ENCODE measurements at regions not wholly inside any gene's neighbourhood (a gene's known extent, or its start where the extent isn't known, plus 50 kb on each side); places are given as distances from the start of the nearest gene placed in this dataset.

DNA sequence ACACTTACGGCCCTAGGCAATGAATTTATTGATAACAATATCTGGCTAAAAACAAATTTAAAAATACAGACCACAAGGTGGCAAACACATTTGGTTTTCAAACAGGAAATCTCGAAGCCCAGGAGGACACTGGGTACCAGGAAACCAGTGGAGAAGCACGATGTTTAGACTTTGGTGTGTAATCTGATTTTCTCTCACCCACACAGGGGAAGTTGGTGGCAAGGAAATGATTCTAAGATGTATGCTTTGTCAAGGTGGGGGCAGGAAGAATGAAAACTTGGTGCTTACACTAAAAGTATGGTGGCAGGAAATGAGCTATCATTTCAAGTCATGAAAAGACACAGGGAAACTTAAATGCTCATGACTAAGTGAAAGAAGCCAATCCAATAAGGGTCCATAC is 113.2 kb upstream of the ANKRD1 start:
- Histone ChIP-seq H3K36me3 (ENCODE audit: control insufficient read depth in 2 of 2, insufficient read depth in 2 of 2, low read length in 1 of 2) (no peaks in the 10 kb centered on the region), H3K27me3 (ENCODE audit: control insufficient read depth in 1 of 2, insufficient read depth in 2 of 2, low read length in 2 of 2) (no peaks in the 10 kb centered on the region), H3K9me3 (ENCODE audit: control insufficient read depth in 2 of 2, insufficient read depth in 1 of 2, low read depth in 1 of 2, low read length in 1 of 2) (no peaks in the 10 kb centered on the region), H3K27ac (ENCODE audit: low read depth in 2 of 2, low read length in 1 of 2) (no peak overlapping the region), H3K4me1 (ENCODE audit: control insufficient read depth in 2 of 2, insufficient read depth in 2 of 2, low read length in 1 of 2) (peaks cover 0 to 2% of the 10 kb centered on the region in 2 donors), H3K4me3 (ENCODE audit: low read depth in 1 of 2, low read length in 2 of 2) (no peak overlapping the region)
- 61 to 77% methylated on average over 3 of the region's 3 CpGs for WGBS, 2 donors

DNA sequence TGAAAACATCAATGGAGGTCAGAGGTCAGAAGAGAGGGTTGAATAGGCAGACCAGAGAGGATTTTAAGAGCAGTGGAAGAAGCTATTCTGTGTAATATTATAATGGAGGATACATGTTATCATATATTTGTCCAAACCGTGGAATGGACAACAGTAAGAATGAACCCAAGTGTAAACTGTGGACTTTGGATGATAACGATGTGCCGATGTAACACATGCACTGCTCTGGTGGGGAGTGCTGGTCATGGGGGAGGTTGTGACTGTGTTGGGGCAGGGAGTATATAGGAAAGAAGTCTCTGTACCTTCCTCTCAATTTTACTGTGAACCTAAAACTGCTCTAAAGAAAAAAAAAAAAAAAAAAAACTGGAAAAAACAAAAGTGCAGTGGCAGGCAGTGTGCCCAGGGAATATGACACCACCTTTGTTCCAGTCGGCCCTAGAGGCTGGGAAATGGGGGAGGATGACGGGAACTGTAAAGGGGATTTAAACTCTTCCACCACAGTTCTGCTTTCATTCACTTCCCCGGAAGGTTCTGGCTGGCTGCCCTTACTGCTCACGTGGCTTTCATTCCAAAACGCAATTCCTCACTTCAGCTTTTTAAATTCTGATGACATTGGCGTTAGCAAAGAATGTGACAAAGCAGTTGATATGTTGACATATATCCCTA is 113.7 kb upstream of the ANKRD1 start:
- Histone ChIP-seq H3K27ac (ENCODE audit: low read depth in 2 of 2, low read length in 1 of 2) (no peak overlapping the region), H3K4me1 (ENCODE audit: control insufficient read depth in 2 of 2, insufficient read depth in 2 of 2, low read length in 1 of 2) (peaks cover 0 to 2% of the 10 kb centered on the region in 2 donors), H3K27me3 (ENCODE audit: control insufficient read depth in 1 of 2, insufficient read depth in 2 of 2, low read length in 2 of 2) (no peaks in the 10 kb centered on the region), H3K4me3 (ENCODE audit: low read depth in 1 of 2, low read length in 2 of 2) (no peak overlapping the region), H3K9me3 (ENCODE audit: control insufficient read depth in 2 of 2, insufficient read depth in 1 of 2, low read depth in 1 of 2, low read length in 1 of 2) (no peaks in the 10 kb centered on the region), H3K36me3 (ENCODE audit: control insufficient read depth in 2 of 2, insufficient read depth in 2 of 2, low read length in 1 of 2) (no peaks in the 10 kb centered on the region)
- 28 to 35% methylated on average over 9 of the region's 9 CpGs for WGBS, 2 donors

DNA sequence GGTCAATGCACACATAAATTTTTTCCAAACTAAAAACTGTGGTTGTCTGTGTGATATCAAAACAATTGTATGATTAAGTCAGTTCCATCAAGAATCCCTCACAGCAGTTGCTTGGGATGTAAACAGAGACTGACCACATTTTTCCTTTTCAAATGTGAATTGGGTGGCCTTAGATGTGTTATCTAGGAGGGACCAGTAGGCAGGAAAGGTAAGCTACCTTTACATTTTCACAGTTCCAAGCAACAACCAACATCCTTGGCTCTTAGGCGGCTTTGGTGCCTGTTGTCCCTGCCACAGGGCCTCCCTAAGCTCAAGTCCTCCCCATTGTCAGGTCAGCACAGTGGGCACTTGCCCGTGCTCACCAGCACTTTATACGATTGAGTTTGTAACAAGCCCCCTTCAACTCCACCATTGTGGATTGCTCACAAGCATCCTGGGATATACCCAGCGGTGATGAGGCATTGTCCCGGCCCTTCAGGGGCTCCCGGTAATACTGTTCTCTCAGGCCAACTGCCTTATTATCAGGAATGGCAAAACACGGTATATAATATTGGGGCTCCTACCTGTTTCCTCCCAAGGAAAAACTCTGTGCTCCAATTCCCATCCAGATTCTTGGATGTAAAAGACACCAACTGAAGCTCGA is 114.9 kb upstream of the ANKRD1 start:
- Histone ChIP-seq H3K27me3 (ENCODE audit: control insufficient read depth in 1 of 2, insufficient read depth in 2 of 2, low read length in 2 of 2) (no peaks in the 10 kb centered on the region), H3K36me3 (ENCODE audit: control insufficient read depth in 2 of 2, insufficient read depth in 2 of 2, low read length in 1 of 2) (no peaks in the 10 kb centered on the region), H3K9me3 (ENCODE audit: control insufficient read depth in 2 of 2, insufficient read depth in 1 of 2, low read depth in 1 of 2, low read length in 1 of 2) (no peaks in the 10 kb centered on the region), H3K4me3 (ENCODE audit: low read depth in 1 of 2, low read length in 2 of 2) (no peak overlapping the region), H3K27ac (ENCODE audit: low read depth in 2 of 2, low read length in 1 of 2) (no peak overlapping the region), H3K4me1 (ENCODE audit: control insufficient read depth in 2 of 2, insufficient read depth in 2 of 2, low read length in 1 of 2) (peaks cover 0 to 2% of the 10 kb centered on the region in 2 donors)
- WGBS, 2 donors = 85 to 88% methylated on average over 8 of the region's 8 CpGs

DNA sequence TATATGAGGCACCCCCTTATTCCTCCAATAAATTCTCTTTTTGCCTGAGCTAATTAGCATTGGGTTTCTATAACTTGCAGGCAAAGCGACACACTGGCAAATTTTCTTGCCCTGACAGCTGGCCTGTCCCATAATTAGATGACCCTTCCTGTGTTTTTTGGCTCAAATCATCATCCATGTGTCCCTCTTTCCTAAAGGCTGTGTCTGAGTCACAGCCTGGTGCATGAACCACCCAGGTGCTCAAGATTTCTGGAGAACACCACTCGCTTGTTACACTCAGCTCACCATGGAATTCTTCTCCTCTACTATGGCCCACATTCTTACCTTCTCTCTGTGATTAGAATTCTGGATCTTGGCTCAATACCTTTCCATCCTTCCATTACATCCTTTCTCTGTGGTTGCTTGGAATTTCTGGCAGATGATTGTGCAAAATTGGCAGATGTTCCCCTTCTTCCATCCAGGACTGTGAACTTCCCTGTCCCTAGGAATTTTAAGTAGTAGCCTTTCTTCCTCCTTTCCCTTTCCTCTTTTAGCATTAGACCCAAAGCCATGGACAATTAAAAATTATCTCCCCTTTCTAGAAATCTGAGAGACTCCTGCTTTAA is 116.0 kb upstream of the ANKRD1 start:
- no peak overlapping the region for H3K27ac ChIP-seq (ENCODE audit: low read depth in 2 of 2, low read length in 1 of 2)
- WGBS, 2 donors = 84 to 86% methylated on average over 2 of the region's 2 CpGs
- no peaks in the 10 kb centered on the region for H3K9me3 ChIP-seq (ENCODE audit: control insufficient read depth in 2 of 2, insufficient read depth in 1 of 2, low read depth in 1 of 2, low read length in 1 of 2)
- no peaks in the 10 kb centered on the region for H3K36me3 ChIP-seq (ENCODE audit: control insufficient read depth in 2 of 2, insufficient read depth in 2 of 2, low read length in 1 of 2)
- H3K27me3 ChIP-seq (ENCODE audit: control insufficient read depth in 1 of 2, insufficient read depth in 2 of 2, low read length in 2 of 2) = no peaks in the 10 kb centered on the region
- H3K4me3 ChIP-seq (ENCODE audit: low read depth in 1 of 2, low read length in 2 of 2) = no peak overlapping the region
- peaks cover 0 to 2% of the 10 kb centered on the region in 2 donors for H3K4me1 ChIP-seq (ENCODE audit: control insufficient read depth in 2 of 2, insufficient read depth in 2 of 2, low read length in 1 of 2)

GRCh38 chr10:91038971-91039370 is 118.1 kb upstream of the ANKRD1 start:
- Histone ChIP-seq H3K4me3 (ENCODE audit: low read depth in 1 of 2, low read length in 2 of 2) (no peak overlapping the region), H3K27me3 (ENCODE audit: control insufficient read depth in 1 of 2, insufficient read depth in 2 of 2, low read length in 2 of 2) (no peaks in the 10 kb centered on the region), H3K27ac (ENCODE audit: low read depth in 2 of 2, low read length in 1 of 2) (no peak overlapping the region), H3K9me3 (ENCODE audit: control insufficient read depth in 2 of 2, insufficient read depth in 1 of 2, low read depth in 1 of 2, low read length in 1 of 2) (no peaks in the 10 kb centered on the region), H3K36me3 (ENCODE audit: control insufficient read depth in 2 of 2, insufficient read depth in 2 of 2, low read length in 1 of 2) (no peaks in the 10 kb centered on the region), H3K4me1 (ENCODE audit: control insufficient read depth in 2 of 2, insufficient read depth in 2 of 2, low read length in 1 of 2) (no peaks in the 10 kb centered on the region)
- WGBS, 2 donors = 82 to 89% methylated on average over 3 of the region's 3 CpGs

GRCh38 chr10:91040343-91040742 is 119.5 kb upstream of the ANKRD1 start:
- 82 to 88% methylated on average over 2 of the region's 2 CpGs for WGBS, 2 donors
- no peaks in the 10 kb centered on the region for H3K9me3 ChIP-seq (ENCODE audit: control insufficient read depth in 2 of 2, insufficient read depth in 1 of 2, low read depth in 1 of 2, low read length in 1 of 2)

GRCh38 chr10:91042069-91042468 is 121.2 kb upstream of the ANKRD1 start:
- WGBS, 2 donors = 60 to 69% methylated on average over 3 of the region's 3 CpGs
- H3K9me3 ChIP-seq (ENCODE audit: control insufficient read depth in 2 of 2, insufficient read depth in 1 of 2, low read depth in 1 of 2, low read length in 1 of 2) = no peaks in the 10 kb centered on the region

More at GRCh38 chr10:91040343-91040742, 119.5 kb upstream of the ANKRD1 start:
- no peaks in the 10 kb centered on the region for H3K4me1 ChIP-seq (ENCODE audit: control insufficient read depth in 2 of 2, insufficient read depth in 2 of 2, low read length in 1 of 2)
- H3K27me3 ChIP-seq (ENCODE audit: control insufficient read depth in 1 of 2, insufficient read depth in 2 of 2, low read length in 2 of 2) = no peaks in the 10 kb centered on the region
- H3K4me3 ChIP-seq (ENCODE audit: low read depth in 1 of 2, low read length in 2 of 2) = no peak overlapping the region
- H3K27ac ChIP-seq (ENCODE audit: low read depth in 2 of 2, low read length in 1 of 2) = no peak overlapping the region
- H3K36me3 ChIP-seq (ENCODE audit: control insufficient read depth in 2 of 2, insufficient read depth in 2 of 2, low read length in 1 of 2) = no peaks in the 10 kb centered on the region

DNA sequence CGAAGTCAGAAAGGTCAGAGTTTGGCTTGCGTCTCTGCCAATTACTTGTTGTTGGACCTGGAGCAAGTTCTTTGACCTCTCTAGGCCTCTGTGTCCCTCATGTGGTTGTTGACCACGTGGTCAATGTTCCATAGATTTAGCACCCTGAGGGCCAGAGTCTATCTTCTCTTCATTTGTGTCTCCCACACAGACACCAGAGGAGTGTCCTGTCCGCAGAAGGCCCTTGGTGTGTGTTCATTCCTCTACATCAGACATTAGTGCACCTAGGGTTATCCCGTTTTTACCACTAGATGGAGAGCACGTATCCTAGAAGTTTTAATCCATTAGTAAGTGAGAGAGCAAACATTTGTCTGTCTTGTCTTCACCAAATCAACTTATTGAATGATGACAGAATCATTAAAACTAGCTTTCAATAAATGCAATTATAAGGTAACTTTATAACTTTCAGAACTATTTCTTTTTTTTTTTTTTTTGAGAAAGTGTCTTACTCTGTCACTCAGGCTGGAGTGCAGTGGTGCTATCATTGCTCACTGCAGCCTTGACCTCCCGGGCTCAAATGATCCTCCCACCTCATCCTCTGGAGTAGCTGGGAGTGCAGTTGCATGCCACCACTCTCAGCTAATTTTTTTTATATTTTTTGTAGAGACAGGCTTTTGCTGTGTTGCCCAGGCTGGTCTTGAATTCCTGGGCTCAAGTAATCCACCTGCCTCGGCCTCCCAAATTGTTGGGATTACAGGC is 122.5 kb upstream of the ANKRD1 start:
- no peaks in the 10 kb centered on the region for H3K27me3 ChIP-seq (ENCODE audit: control insufficient read depth in 1 of 2, insufficient read depth in 2 of 2, low read length in 2 of 2)
- H3K9me3 ChIP-seq (ENCODE audit: control insufficient read depth in 2 of 2, insufficient read depth in 1 of 2, low read depth in 1 of 2, low read length in 1 of 2) = no peaks in the 10 kb centered on the region
- WGBS, 2 donors = 63 to 67% methylated on average over 8 of the region's 8 CpGs
- no peaks in the 10 kb centered on the region for H3K4me1 ChIP-seq (ENCODE audit: control insufficient read depth in 2 of 2, insufficient read depth in 2 of 2, low read length in 1 of 2)
- no peak overlapping the region for H3K4me3 ChIP-seq (ENCODE audit: low read depth in 1 of 2, low read length in 2 of 2)
- no peak overlapping the region for H3K27ac ChIP-seq (ENCODE audit: low read depth in 2 of 2, low read length in 1 of 2)
- H3K36me3 ChIP-seq (ENCODE audit: control insufficient read depth in 2 of 2, insufficient read depth in 2 of 2, low read length in 1 of 2) = no peaks in the 10 kb centered on the region

More at GRCh38 chr10:91042069-91042468, 121.2 kb upstream of the ANKRD1 start:
- Histone ChIP-seq H3K27ac (ENCODE audit: low read depth in 2 of 2, low read length in 1 of 2) (no peak overlapping the region), H3K4me3 (ENCODE audit: low read depth in 1 of 2, low read length in 2 of 2) (no peak overlapping the region), H3K36me3 (ENCODE audit: control insufficient read depth in 2 of 2, insufficient read depth in 2 of 2, low read length in 1 of 2) (no peaks in the 10 kb centered on the region), H3K27me3 (ENCODE audit: control insufficient read depth in 1 of 2, insufficient read depth in 2 of 2, low read length in 2 of 2) (no peaks in the 10 kb centered on the region), H3K4me1 (ENCODE audit: control insufficient read depth in 2 of 2, insufficient read depth in 2 of 2, low read length in 1 of 2) (no peaks in the 10 kb centered on the region)

- Histone ChIP-seq H3K36me3 (ENCODE audit: control insufficient read depth in 2 of 2, insufficient read depth in 2 of 2, low read length in 1 of 2) (no peaks in the 10 kb centered on the region), H3K4me1 (ENCODE audit: control insufficient read depth in 2 of 2, insufficient read depth in 2 of 2, low read length in 1 of 2) (no peaks in the 10 kb centered on the region), H3K9me3 (ENCODE audit: control insufficient read depth in 2 of 2, insufficient read depth in 1 of 2, low read depth in 1 of 2, low read length in 1 of 2) (no peaks in the 10 kb centered on the region), H3K4me3 (ENCODE audit: low read depth in 1 of 2, low read length in 2 of 2) (no peak overlapping the region), H3K27me3 (ENCODE audit: control insufficient read depth in 1 of 2, insufficient read depth in 2 of 2, low read length in 2 of 2) (no peaks in the 10 kb centered on the region), H3K27ac (ENCODE audit: low read depth in 2 of 2, low read length in 1 of 2) (peak overlapping the region in 1 of 2 donors; percentile 4)
- 38 to 45% methylated on average over 3 of the region's 3 CpGs for WGBS, 2 donors
Measured at GRCh38 chr10:91046869-91047268, 126.0 kb upstream of the ANKRD1 start.
